HG03342 (cell line): ENCODE measurements at regions not wholly inside any gene's neighbourhood (a gene's known extent, or its start where the extent isn't known, plus 50 kb on each side); places are given as distances from the start of the nearest gene placed in this dataset.

Experiments
- ATAC-seq: cut with Tn5 transposase; IDR thresholded peaks from one replicate; pipeline ENCODE4 v1.9.1; 2021; ENCODE audit warnings: mild to moderate bottlenecking, moderate library complexity; ENCODE audit not compliant: unreplicated experiment

- ATAC-seq = no peak
Measured at GRCh38 chr11:109343242-109343641, 78.7 kb upstream of the C11orf87 start.

GRCh38 chr11:109347304-109347703 lies 74.7 kb upstream of the C11orf87 start:
- ATAC-seq = no peak

GRCh38 chr11:109349276-109350080 lies 72.5 kb upstream of the C11orf87 start:
- ATAC-seq = no peak

GRCh38 chr11:109350091-109350490 lies 71.9 kb upstream of the C11orf87 start:
- no peak for ATAC-seq

- no peak for ATAC-seq
Measured at GRCh38 chr11:109362059-109362458, 59.9 kb upstream of the C11orf87 start.

GRCh38 chr11:109363682-109364081 lies 58.3 kb upstream of the C11orf87 start:
- no peak for ATAC-seq

GRCh38 chr11:109364851-109365250 lies 57.1 kb upstream of the C11orf87 start:
- no peak for ATAC-seq

- no peak for ATAC-seq
Measured at GRCh38 chr11:109371444-109372176, 50.4 kb upstream of the C11orf87 start.
